HG02970 (cell line): ENCODE measurements at regions not wholly inside any gene's neighbourhood (a gene's known extent, or its start where the extent isn't known, plus 50 kb on each side); places are given as distances from the start of the nearest gene placed in this dataset.
"Not testable (repeated sequence)": the region's sequence is repeated elsewhere in the genome, so short reads cannot be mapped to it uniquely, and the experiment has no call there.

Source experiments
- ATAC-seq: cut with Tn5 transposase; IDR thresholded peaks from one replicate; pipeline ENCODE4 v1.9.1; 2021; ENCODE audit warnings: mild to moderate bottlenecking, moderate library complexity, moderate number of reproducible peaks; ENCODE audit not compliant: unreplicated experiment, low FRiP score

DNA sequence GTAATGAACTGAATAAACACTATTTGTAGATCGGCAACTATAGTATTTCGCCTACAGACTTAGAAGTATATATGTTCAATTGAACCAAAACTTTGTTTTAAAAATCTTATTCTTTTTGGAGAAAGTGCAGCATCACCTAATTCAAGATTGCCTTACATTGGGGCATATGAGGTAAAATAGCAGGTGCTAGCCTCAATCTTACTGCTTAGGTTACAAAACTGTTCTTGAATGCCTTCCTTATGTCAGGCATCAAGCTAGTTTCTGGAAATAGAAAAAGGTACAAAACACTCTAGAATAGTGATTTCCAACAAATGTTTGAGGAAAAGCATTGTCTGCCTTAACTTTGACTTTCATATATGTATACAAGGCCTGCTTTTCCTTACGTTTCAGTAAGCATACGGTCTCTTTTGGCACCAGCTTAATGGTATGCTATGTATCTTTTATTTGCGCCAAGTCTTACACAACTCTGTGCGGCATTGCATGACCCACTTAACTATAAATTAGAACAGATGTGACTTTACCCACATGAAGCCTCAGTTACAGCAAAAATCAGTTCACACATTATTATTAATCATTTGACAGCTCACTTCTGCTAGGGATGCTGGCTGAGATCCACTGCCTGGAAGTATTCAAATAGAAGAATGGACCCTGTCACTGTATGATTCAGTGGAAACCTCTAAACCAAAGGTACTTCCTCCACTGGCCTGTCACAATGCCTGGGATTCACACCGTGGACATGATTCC, 174.1 kb downstream of the PRELID2 start:
- ATAC-seq, result no peak

- ATAC-seq, result no peak
Observed at GRCh38 chr5:145658435-145658834, 176.7 kb downstream of the PRELID2 start.

DNA sequence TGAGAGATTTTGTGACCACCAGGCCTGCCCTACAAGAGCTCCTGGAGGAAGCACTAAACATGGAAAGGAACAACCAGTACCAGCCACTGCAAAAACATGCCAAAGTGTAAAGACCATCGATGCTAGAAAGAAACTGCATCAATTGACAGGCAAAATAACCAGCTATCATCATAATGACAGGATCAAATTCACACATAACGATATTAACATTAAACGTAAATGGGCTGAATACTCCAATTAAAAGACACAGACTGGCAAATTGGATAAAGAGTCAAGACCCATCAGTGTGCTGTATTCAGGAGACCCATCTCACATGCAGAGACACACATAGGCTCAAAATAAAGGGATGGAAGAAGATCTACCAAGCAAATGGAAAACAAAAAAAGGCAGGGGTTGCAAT, 182.4 kb downstream of the PRELID2 start:
- not testable (repeated sequence) for ATAC-seq

- ATAC-seq, result not testable (repeated sequence)
Observed at GRCh38 chr5:145647137-145647536, 188.0 kb downstream of the PRELID2 start.

DNA sequence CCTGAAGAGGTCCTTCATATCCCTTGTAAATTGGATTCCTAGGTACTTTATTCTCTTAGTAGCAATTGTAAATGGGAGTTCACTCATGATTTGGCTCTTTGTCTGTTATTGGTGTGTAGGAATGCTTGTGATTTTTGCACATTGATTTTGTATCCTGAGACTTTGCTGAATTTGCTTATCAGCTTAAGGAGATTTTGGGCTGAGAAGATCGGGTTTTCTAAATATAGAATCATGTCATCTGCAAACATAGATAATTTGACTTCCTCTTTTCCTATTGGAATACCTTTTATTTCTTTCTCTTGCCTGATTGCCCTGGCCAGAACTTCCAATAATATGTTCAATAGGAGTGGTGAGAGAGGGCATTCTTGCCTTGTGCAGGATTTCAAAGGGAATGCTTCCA, 191.9 kb downstream of the PRELID2 start:
- ATAC-seq, result not testable (repeated sequence)

GRCh38 chr5:145637396-145637795, 197.7 kb downstream of the PRELID2 start:
- no peak for ATAC-seq

- no peak for ATAC-seq
Observed at GRCh38 chr5:145636371-145636770, 198.8 kb downstream of the PRELID2 start.

DNA sequence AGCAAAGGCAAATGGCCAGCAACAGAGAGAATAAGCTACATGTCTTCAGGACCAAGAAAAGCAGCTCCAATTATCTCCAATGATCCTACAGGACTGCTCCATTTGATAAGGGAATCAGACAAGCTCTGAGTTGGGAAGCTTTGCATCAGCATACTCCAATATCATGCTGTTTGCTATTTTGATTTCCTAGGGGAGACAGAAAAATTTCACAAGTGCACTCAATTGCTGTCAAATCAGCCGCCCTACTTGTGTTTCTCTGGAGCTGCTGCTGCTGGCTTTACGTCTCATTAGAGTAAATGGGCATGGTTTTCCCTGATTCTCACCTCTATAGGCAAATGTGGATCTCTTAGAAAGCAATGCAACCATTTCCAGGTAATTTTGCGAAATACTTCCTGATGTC, 201.7 kb downstream of the PRELID2 start:
- no peak for ATAC-seq

DNA sequence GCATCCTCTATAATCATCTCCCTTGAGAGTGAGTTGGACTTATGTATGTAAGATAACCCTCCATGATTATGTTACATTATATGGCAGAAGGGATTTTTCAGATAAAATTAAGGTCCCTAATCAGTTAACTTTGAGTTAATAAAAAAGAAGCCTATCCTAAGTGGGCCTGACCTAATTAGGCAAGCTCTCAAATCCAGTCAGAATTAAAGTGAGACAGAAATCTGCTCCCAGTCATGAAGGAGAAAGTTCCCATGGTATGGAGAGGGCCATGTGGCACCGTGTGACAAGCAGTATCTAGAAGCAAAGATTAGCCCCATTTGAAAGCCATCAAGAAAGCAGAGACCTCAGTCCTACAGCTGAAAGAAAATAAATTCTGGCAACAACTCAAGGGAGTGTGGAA, 202.4 kb downstream of the PRELID2 start:
- ATAC-seq, result no peak

DNA sequence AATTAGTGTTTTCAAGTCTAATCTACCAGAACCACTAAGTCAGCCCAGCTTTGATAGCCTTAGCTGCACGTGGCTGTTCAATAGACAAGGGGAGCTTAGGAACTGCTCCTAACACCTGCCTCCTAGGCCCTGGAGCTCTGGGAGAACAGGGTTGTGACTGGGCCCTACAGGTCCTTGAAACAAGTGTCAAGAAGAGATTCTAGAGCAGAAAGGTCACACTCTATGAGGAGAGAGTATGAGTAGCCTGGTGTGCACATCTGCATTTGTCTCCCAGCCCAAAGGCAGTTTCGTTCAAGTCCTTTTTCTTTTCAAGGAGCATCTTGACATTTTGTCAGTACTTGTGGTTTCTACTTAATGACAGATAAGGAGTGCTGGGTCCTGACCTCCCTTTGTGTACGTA, 206.1 kb downstream of the PRELID2 start:
- ATAC-seq, result no peak

DNA sequence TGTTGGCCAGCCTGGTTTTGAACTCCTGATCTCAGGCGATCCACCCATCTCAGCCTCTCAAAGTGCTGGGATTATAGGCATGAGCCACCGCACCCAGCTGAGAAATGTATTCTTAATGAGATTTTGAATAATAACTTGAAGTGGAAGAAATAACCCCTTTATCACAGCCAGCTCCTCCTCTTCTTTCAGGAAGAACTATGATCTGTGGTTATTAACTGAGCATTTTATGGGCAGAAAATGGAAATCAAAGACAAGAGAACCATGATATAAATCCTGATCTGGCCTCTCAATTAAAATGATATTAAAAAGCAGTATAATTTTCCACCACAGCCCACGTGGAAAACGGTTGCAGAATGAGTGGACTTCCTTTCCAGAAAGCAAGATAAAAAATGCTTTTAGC, 206.6 kb downstream of the PRELID2 start:
- ATAC-seq, result no peak

GRCh38 chr5:145619806-145620310, 215.3 kb downstream of the PRELID2 start:
- ATAC-seq, result no peak

DNA sequence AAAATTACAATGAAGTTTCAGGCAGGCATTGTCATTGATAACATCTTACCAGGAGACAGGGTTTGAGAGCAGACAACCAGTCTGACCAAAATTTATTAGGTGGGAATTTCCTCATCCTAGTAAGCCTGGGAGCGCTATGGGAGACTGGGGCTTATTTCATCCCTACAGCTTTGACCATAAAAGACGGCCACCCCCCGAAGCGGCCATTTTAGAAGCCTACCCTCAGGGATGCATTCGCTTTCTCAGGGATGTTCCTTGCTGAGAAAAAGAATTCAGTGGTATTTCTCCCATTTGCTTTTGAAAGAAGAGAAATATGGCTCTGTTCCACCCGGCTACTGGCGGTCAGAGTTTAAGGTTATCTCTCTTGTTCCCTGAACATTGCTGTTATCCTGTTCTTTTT, 218.4 kb downstream of the PRELID2 start:
- not testable (repeated sequence) for ATAC-seq

DNA sequence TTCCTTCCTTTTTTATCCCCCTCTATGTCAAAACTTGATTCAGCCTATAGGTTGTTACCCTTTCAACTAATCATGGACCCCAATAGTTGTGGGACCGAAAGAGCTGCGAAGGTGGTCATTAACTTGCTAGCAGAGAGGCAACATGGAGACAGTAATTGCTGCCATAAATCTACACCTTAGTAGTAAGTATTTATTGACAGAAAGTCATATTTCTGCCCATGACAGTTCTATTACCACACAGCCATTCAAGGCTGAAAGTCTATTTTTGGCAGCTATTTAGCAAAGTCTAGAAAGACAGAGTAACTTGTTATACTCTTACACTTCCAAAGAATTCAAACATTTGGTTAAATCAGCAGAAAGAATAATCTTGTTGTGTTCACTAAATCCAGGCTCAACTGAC, 236.2 kb downstream of the PRELID2 start:
- no peak for ATAC-seq

GRCh38 chr5:145598184-145598583, 237.0 kb downstream of the PRELID2 start:
- no peak for ATAC-seq

DNA sequence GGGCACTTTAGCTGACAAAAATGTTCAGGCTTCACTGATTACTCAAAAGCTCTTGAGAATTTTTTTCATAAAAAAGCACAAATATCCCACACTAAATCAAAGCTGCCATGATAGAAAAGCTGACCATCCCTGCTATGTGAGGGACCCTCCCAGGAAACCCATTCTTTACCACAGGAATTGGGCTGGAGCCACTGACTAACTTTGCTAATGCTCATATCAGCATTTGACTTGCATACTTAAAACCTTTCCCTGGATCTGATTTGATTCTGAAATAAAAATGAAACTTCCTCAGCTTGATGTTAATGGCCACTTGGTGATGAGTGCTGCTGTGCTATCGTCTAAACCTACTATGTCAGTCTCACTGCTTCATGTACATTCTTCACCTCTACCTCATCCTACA, 243.6 kb downstream of the PRELID2 start:
- ATAC-seq, result no peak

DNA sequence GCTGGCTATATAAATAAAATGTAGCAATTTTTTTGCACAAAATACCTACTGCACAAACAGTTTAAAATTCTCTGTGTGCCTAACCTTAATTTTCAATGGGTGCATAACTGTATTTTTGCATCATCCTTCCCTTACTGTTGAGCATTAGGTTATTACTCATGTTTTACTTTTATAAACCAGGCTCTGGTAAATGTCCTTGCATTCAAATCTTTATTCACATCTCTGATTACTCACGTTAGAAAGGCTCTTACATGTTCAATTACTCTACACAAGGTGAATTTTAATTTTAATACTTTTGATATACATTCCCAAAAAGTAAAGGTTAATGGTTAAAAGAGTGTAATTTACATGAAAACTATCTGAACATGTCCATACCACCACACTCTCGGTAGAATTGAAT, 246.1 kb downstream of the PRELID2 start:
- ATAC-seq, result no peak

GRCh38 chr5:145588558-145588957, 246.6 kb downstream of the PRELID2 start:
- no peak for ATAC-seq

GRCh38 chr5:145588113-145588512, 247.0 kb downstream of the PRELID2 start:
- ATAC-seq, result no peak

DNA sequence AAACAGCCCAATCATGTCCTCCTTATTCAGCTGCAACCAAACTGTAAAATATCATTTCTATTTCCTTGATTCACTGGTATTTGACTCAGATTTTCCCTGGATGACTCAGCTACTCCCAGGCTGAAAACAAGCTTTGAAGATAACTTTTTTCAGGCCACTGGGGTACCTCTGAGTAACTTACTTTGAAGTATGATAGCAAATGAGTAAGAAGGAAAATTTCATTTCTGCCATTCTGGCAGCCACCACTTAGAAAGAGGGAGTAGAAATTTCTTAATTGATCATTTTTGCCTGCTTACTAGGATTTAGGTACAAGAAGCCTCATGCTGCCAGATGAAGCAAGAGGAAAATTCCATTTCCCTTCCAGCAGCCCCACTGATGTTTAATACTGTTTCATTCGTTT, 247.4 kb downstream of the PRELID2 start:
- no peak for ATAC-seq

- ATAC-seq, result no peak
Observed at GRCh38 chr5:145587308-145587672, 247.9 kb downstream of the PRELID2 start.

DNA sequence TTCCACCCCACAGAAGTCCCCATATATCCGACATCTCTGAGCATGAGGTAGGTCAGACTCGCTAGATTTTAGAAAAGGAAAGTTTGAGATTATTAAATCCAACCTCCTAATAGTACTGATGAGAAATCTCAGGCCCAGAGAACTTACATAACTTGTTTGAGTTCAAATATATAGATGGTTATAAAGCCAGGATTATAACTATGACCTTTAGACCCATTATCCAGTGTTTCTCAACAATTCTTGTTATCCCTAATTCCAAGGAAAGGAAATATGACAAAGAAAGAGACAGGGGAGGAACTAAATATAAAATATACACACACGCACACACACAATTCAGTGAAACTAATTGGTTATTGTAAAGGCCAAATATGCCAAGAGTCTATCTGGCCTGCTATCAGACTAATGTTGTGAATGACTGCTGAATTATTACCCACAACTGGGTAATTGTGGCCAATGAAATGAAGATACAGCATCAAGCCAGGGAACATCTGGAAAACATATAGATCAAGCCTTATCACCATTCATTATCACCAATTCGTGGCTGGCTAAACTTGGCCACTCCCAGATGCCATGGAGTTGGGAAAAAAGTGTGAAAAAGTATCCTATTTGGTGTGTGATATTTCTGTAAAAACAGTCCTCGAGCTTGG, 248.4 kb downstream of the PRELID2 start:
- ATAC-seq, result no peak
